HG03039 (cell line): ENCODE measurements at regions not wholly inside any gene's neighbourhood (a gene's known extent, or its start where the extent isn't known, plus 50 kb on each side); places are given as distances from the start of the nearest gene placed in this dataset.
"Not testable (repeated sequence)": the region's sequence is repeated elsewhere in the genome, so short reads cannot be mapped to it uniquely, and the experiment has no call there.

ENCODE experiments used
- ATAC-seq: cut with Tn5 transposase; IDR thresholded peaks from one replicate; pipeline ENCODE4 v1.9.1; 2021; ENCODE audit warnings: mild to moderate bottlenecking, moderate library complexity; ENCODE audit not compliant: unreplicated experiment

DNA sequence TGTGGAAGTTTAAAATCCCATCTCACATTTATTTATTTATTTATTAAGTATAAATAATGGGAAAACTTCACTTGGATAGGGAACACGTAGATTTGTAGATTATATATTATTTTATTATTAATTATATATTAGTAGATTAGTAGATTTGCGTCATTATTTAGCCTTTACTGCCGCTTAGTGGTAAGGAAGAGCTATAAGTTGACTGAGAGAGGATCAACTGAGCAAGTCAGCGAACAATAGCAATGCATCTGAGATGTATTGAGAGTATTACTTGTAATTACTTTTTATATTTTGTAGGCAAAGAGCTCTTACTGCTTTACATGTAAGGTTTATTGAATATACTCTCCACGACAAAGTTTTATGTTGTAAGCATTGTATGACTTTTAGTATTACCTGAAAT is 244.5 kb upstream of the ANKRD30A start:
- ATAC-seq, result no peak

DNA sequence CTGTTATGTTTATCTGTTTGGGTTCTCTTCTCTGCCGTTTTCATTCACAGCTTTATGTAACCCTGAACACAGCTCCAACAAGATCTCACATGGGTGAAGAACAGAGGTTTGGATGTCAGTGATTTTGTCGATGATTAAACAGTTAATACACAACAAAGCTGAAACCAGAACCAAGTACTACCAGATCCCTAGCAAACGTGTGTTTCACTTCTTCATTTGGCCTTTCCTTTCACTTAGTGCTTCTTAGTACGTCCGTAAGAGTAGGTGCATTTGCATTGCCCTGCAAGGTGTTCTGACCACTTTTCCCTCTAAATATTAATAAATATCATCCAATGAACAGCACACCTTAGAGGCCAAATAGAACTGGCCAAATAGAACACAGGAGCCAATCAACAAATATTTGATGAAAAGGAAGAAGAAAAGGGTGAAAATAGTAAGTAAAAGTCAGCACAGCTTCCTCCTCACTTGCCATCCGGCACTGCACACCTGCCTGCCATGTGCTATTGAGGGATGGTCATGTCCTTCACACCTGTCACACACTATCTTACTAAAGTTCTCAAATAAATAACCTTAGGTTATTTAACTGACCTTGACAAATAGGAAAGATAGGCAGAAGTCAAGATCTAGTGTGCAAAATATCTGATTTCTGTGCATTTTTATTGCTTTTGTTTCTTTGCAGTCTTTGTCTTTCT is 252.6 kb upstream of the ANKRD30A start:
- ATAC-seq, result no peak

DNA sequence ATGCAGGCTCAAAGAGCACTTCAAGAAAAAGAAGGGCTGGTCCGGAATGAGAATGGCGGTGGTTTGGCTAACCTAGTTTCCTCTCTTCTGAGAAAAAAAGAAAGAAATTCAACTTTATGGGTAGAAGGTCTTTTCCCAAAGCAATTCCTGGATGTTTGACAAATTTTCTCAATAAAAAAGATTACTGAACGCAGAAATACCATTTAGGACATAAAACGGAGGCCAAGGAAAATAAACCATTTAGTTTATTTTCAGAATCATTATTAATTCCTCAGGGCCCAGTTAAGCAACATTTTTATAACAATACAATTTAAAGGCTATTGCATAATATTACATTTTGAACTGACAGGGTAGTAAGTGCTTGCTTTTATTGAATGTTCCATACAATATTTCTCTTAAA is 284.6 kb upstream of the ANKRD30A start:
- ATAC-seq, result no peak

DNA sequence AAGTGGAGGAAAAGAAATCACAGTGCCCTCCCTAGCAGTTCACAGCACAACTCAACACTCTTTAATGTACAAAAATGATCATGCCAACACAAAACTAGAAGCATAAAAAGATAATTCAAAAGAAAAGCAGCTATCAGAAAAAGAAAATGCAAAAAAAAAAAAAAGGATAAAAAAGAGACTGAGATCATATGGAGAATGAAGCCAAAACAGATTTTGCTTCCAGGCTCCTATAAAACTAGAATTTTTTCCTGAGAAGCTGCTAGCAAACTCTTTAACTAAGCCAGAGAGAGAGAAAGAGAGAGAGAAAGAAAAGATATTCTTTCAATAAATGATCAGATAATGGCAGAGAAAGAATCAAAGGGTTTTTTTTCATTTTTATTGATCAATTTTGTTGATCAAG is 288.0 kb upstream of the ANKRD30A start:
- ATAC-seq, result no peak

DNA sequence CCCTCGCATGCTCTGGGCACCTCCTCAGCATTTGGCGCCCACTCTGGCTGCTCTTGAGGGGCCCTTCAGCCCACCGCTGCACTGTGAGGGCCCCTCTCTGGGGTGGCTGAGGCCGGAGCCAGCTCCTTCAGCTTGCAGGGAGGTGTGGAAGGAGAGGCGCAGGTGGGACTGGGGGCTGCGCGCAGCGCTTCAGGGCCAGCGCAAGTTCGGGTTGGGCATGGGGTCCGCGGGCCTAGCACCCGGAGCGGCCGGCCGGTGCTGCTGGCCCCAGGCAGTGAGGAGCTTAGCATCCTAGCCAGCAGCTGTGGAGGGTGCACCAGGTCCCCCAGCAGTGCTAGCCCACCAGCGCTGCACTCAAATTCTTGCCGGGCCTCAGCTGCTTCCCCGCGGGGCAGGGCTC is 305.6 kb upstream of the ANKRD30A start:
- no peak for ATAC-seq

DNA sequence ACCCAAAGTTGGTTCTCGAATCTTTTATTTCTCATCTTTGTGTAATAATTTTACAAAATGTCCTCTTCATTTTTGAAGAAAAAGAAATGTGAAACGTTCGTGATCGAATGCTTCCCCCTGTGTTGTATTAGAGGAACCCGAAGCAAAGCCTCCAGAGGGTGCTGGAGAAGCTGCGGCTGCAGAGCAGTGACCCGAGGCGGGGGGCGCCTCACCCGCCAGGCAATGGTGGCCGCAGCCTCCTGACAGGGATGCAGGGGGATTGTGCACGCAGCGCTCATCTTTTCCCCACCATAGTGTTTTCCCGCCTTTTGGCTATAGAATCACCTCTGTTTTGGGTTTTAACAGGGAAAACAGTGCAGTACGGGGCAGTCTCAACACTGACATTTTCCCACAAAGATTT is 307.5 kb upstream of the ANKRD30A start:
- no peak for ATAC-seq

DNA sequence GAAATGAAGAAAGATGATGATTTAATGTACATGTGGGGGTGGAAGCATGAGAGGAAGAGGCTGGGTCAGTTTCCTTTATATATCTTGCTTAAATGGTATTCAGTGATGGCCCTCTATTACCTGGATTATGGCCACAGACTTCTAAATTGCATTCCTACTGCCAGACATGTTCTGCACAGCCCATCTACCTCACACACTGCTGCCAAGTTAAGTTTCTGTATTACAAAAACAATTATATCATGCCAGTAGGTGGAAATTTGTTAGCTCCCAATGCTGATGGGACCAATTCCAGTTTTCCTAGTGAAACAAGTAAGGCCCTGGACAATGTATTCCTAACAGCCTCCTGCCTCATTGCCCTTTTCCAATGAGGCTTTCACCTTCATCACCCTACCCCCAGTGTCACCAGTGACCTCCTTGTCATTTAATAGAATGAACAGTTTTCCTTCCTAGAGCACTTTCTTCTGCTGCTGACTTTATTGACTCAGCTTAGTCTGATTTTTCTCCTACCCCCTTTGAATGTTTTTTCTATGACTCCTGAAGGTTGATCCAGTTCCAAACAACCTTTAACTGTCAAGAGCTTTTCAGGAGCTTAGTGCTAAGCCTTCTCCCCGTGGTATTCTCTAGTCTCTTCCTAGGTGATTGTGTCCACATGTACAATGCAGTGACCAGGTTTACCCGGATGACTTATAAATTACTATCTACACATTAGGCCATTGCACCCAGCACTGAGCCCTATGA is 316.6 kb upstream of the ANKRD30A start:
- ATAC-seq, result no peak

DNA sequence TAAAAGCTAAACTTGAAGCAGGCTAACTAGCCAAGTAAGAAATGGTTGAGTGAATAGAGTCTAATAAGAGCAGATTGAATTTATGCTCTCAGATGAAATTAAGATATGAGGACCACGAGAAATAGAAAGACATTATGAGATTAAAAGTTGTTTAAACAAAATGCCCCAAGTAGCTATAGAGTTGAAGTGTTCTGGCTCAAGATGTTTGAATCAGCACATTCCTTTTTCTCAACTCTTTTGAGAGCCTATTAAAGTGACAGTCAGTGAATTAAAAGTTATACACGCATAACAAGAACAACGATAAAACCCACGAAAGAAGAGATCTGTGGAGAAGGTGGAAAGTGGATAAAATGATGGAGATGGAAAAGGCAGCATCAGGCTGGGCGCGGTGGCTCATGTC is 322.2 kb upstream of the ANKRD30A start:
- no peak for ATAC-seq

DNA sequence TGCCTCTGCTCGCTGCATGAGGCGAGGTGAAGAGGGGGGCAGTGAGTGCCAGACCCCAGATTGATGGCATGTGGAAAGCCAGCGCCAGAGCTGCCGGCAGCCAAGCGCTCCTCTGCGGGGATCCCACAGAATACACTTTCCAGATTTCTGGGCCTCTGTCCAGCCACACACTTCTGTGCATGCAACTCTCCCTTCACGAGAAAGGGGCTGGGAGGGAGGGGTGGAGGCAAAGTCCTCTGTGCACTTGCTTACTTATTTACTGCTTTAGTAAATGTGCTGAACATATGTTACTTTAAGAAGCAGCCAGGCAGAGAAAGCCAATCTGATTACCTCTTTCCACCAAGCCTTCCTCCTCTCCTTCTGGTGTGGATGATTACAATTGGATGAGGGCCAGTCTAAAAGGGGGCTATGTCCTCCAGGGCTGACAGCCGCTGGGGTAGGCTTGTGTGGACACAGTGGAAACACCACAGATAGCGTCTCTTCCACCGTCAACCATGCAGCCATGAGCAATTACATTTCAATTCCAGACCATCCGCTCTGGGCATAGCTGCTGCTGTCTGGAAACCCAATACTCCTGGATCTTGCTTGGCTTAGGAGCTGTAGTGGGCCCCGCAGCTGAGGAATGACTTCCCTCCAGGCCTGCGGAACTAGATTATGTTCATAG is 322.8 kb upstream of the ANKRD30A start:
- no peak for ATAC-seq

DNA sequence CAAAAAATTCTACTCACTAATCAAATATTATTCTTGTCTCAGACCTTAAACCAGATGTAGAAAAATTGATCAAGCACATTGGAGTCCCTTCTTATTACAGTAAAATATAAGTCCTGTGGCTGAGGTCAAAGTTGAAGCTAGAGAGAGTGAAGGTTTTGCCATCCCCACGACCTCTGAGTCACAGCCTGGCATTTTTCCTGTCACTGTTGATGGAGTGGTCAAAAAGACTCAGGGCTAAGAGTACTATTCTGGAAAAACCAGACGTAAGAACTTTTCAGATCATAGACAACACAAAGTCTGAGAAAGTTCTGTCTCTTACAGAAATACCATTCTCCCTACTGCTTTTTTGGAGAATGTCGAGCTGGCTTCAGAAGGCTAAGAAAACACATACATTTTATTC is 323.7 kb upstream of the ANKRD30A start:
- no peak for ATAC-seq

DNA sequence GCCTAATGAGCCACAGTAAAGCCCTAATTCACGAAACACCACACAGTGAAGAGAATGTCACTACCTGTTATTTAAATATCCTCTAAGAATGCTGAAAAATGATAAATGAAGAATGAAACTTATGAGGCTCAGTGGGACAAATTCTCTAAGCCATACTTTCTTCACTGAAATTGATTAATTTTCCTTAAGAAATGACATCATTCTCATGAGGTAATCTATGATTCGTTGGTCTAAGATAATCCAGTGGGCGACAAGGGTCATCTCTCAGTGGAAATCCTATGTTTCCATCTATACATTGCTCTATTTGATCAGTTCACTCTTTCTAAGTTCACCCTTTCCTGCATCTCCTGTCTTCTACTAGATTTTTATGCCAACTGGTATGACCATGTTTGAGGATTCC is 330.4 kb upstream of the ANKRD30A start:
- ATAC-seq, result no peak

DNA sequence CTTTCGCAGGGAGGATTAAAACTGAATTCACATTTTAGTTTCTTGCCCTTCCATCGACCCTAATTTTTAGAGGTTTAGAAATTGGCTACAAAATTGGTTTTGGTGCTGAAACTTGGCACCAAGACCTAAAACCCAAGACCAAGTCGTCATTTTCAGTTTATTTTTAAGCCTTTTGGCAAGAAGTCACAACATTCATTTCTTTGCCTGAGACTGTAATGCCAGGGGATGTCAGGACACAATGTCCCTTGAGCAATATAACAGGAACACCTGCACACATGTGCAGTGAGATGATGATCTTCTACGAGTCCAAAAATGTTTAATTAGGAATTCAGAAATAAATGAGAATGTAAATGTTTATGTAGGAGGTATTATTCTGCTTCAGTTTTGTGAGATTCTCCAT is 335.4 kb upstream of the ANKRD30A start:
- no peak for ATAC-seq

DNA sequence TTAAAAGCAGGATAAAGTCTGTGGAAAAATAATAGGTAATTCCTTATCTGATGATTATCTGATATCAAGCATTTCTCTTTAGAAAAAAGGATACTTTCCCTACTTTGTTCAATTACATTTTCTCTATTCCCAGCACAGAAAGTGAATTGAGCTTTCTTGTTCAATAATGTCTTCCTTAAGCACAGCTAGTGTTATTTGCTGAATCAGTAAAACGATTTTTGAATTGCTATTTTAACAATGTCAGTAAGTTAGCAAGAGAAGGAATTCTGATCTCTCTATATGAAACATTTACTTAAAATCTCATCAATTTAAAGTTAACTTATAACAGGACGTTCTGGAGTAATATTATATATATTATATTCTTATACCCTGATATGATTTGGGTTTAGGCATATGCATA is 337.2 kb upstream of the ANKRD30A start:
- ATAC-seq, result no peak

DNA sequence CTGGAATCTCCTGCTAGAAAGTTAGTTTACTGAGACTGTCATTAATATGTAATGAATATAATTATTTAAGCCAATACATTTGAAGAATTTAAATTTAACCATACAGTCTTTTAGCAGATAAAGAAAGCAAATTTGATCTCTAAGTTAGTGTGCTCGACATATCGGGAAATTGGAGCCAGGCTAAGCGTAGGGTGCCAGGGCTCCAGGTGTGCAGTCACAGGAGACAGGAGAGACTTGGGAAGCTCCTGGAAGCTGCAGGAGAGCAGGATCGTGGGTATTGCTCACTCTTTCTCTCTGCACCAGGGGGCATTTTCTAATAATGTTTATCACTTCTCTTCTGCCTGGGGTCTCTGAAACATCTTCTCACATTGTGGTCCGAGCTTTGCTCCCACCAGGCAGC is 342.0 kb upstream of the ANKRD30A start:
- ATAC-seq, result no peak

DNA sequence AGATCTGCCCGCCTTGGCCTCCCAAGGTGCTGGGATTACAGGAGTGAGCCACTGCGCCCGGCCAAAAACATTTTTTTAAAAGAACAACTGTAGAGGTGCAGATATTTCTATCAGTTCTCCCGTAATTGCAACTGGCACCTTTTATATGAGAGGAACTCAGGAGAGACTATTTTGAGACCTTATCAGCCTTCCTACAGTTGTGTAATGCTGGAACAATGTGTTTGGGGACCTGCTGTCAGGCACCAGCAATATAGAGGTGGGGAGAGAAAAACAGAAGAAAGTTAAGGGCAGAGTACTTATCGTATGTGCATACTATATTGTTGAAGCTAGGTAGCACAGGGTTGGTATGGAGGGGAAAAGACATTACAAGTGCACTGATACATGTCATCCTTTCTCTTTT is 343.8 kb upstream of the ANKRD30A start:
- no peak for ATAC-seq

DNA sequence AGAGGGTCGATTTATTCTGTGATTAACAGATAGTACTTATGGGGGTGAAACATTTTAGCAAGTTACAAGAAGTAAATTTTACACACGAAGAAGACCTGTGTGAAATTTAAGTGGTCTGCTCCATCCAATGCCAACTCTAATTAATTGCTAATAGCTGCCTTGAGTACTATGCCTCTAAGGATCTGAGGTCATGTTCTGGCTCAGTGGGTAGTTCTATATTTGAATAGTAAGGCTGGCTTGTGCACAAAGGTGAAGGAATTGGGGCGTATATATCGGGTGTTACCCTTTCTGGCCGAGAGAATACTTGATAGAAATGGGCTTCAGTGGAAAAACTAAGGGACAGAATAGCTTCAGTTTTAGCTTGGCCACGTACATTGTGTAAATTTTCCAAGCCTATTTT is 345.2 kb upstream of the ANKRD30A start:
- ATAC-seq, result no peak

DNA sequence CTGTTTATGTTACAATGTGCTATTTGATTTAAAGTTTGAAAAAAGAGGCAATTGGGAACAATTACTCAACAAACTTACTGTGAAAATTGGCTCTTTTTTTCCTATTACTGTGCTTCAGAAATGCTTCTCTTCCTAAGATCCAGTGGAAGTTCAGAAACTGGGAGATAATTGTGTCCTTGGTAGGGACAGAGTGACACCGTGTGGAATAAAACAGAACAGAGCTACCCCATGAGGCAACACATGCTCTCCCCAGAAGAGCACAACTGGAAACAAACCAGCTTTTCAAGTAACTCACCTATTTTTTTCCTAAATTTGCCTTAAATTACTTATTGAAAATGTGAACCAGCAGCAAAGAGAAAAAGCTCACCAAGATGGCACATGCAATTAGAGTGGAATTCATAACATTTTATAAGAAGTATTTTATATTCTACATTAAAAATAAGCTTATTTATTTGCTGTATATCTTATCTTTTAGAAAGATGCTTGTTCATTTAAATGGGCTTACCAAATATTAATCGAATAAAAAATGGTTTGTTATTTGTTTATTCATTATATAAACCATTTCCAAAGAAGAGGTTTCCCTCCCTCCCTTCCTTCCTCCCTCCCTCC is 346.1 kb upstream of the ANKRD30A start:
- no peak for ATAC-seq

DNA sequence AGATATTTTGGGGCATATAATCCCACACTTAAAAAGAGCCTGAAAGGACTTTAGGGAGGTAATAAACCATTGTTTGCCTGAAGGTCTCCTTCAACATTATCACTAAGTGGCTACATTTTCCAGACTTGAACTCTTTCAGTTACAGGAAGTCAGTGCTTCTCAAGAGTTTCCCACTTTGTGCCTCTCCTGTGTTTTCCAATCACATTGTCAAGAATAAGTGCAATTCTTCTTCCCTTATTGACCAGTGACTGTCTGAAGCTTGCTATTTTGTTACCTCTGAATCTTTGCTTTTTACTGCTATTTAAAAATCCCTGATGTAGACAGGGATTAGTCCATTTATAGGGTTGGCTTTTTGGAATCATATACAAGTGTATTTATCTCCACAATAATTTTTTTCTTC is 346.7 kb upstream of the ANKRD30A start:
- no peak for ATAC-seq

DNA sequence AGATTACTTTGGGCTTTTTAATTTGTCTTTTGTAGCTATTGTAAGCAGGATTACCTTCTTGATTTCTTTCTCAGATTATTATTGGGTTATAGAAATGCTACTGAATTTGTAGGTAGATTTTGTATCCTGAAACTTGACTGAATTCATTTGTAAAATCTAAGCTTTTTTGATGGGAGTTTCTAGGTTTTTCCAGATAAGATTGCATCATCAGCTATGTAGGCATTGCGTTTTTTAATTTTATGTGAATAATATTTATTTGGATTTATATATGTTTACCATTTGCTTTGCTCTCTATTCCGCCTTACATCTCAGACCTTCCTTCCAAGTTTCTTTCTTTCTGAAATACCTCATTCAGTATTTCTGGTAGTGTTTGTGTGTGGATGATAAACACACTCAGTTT is 351.7 kb upstream of the ANKRD30A start:
- no peak for ATAC-seq

DNA sequence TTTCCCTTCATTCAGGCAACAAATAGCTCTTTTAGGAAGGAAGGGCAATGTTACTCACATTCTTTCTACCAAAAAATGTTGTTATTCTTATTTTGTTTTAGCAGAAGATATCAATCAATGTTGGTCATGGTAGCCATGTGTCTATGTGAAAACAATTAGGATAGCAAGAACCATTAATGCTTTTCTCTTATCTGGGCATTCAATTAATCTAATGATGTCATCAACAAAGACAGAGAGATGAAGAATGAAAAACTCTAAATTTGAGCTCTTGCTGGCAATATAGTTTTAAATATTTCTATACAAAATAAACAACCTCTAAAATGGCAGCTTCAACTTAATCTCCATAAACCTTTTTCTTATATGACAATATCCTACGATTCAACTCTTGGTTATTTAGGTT is 353.7 kb upstream of the ANKRD30A start:
- ATAC-seq, result no peak

DNA sequence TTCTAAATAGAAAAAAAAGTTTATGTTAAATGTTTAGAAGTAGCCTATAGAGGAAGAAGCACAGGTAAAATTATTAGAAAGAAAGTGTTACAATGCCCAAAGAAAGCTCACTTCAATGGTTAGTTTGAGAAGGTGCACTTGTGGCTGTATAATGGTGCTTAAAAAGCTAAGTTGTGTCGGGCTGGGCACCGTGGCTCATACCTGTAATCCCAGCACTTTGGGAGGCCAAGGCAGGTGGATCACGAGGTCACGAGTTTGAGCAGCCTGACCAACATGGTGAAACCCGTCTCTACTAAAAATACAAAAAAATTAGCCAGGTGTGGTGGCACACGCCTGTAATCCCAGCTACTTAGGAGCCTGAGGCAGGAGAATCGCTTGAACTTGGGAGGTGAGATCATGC is 355.7 kb upstream of the ANKRD30A start:
- ATAC-seq, result not testable (repeated sequence)

DNA sequence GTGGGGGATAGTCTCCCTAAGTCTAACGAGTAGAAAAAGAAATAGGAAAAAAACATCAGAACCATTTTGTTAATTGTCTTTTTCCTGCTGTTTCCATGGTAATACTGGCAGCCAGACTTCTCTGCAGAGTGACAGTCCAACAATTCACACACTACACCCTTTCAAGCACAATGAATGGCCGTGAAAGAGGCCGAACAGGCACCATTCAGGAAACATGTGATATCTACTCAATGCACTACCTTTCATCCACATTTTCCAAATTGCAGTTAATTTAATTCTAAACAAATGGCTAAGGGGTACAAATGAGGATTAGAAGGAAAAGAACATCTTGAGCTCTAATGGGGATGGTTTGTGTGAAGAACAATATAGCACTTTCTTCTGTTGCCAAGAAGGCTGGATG is 358.5 kb upstream of the ANKRD30A start:
- ATAC-seq, result no peak
